A673 (cell line): ENCODE measurements at regions not wholly inside any gene's neighbourhood (a gene's known extent, or its start where the extent isn't known, plus 50 kb on each side); places are given as distances from the start of the nearest gene placed in this dataset. TPM values are rescaled to one million over a fixed set of nuclear protein-coding genes. Genes with fewer than 3 reads are reported as not detected.

Source experiments
- BruUV-seq: library from RNA; stranded (reverse); fragments of 400-500 nt; replicated peaks from 2 replicates; lab custom pipeline; 2021; lab: Mats Ljungman, UMichigan
- CTCF ChIA-PET: fragments of 300-600 bp; sonication (Branson Sonifier 250); formaldehyde crosslinking; loops from one replicate; lab custom pipeline; 2022; ENCODE audit warnings: antibody characterized with exemption; lab: Charles Lee
- POLR2A ChIA-PET: fragments of 300-600 bp; sonication (Branson Sonifier 250); formaldehyde crosslinking; loops from one replicate; lab custom pipeline; 2022; ENCODE audit warnings: antibody characterized with exemption; ENCODE audit not compliant: low non-redundant PET; lab: Charles Lee
- DNase-seq: peaks from one replicate; pipeline ENCODE4 v3.0.0-alpha.2; 2015; ENCODE audit warnings: low spot score
- H3K27ac ChIP-seq: fragments of 200-600 bp; sonication (generic); 2 replicates; pipeline ENCODE4 v1.5.1; 2016; ENCODE audit warnings: mixed run types, low read depth, mild to moderate bottlenecking, mixed read lengths, antibody characterized with exemption, low read length; ENCODE audit not compliant: poor library complexity, severe bottlenecking
- H3K27me3 ChIP-seq: fragments of 200-600 bp; sonication (generic); replicated peaks from 2 replicates; pipeline ENCODE4 v1.6.1; 2017; ENCODE audit warnings: mixed run types, low read depth, mild to moderate bottlenecking, mixed read lengths, antibody characterized with exemption, low read length; ENCODE audit not compliant: insufficient read depth, poor library complexity
- H3K36me3 ChIP-seq: fragments of 200-600 bp; sonication (generic); 2 replicates; pipeline ENCODE4 v1.6.1; 2016; ENCODE audit warnings: mixed run types, mild to moderate bottlenecking, mixed read lengths, antibody characterized with exemption, low read length; ENCODE audit not compliant: insufficient read depth, poor library complexity, severe bottlenecking
- H3K4me1 ChIP-seq: fragments of 200-600 bp; sonication (generic); 2 replicates; pipeline ENCODE4 v1.6.1; 2017; ENCODE audit warnings: mixed run types, mild to moderate bottlenecking, mixed read lengths, antibody characterized with exemption, low read length; ENCODE audit not compliant: insufficient read depth, poor library complexity, severe bottlenecking
- H3K4me3 ChIP-seq: fragments of 200-600 bp; sonication (generic); 2 replicates; pipeline ENCODE4 v1.5.1; 2016; ENCODE audit warnings: low read depth, mixed run types, mild to moderate bottlenecking, mixed read lengths, low read length; ENCODE audit not compliant: poor library complexity, severe bottlenecking
- H3K9me3 ChIP-seq: fragments of 200-600 bp; sonication (generic); 2 replicates; pipeline ENCODE4 v1.6.1; 2016; ENCODE audit warnings: mixed run types, low read depth, mild to moderate bottlenecking, mixed read lengths, antibody characterized with exemption, low read length; ENCODE audit not compliant: poor library complexity, severe bottlenecking
- CTCF ChIP-seq: fragments of 300-800, 200-600 bp; sonication (generic); conservative IDR thresholded peaks from 2 replicates; pipeline ENCODE4 v1.5.1; 2017; ENCODE audit warnings: low read depth, mild to moderate bottlenecking, antibody characterized with exemption, low read length, moderate library complexity, mixed read lengths
- EZH2 ChIP-seq: fragments of 200-600 bp; sonication (generic); IDR thresholded peaks from 2 replicates; pipeline ENCODE4 v1.6.1; 2017; ENCODE audit warnings: borderline replicate concordance, low read depth, mild to moderate bottlenecking, mixed read lengths, antibody characterized with exemption, low read length; ENCODE audit not compliant: poor library complexity, severe bottlenecking
- intact Hi-C: fragments of 100-400 bp; cut with micrococcal nuclease; formaldehyde crosslinking; loops from one replicate; pipeline ENCODE4 v1.10.0; 2022; ENCODE audit not compliant: unreplicated experiment
- microRNA-seq: library from miRNA; unstranded; fragments of <30 nt; microRNA quantifications from one replicate; pipeline ENCODE4 v1.2.0, GENCODE V29; 2021

GRCh38 chrX:146278381-146278780 lies 460.8 kb downstream of the SLITRK2 start:
- intact Hi-C loops = no loop called here
- Histone ChIP-seq H3K9me3 (peaks cover 29% of the 10 kb centered on the region), H3K4me1 (no peaks in the 10 kb centered on the region), H3K4me3 (no peak overlapping the region), H3K36me3 (no peaks in the 10 kb centered on the region), H3K27ac (no peak overlapping the region), H3K27me3 (no peaks in the 10 kb centered on the region)
- ChIA-PET CTCF (no interaction called here), POLR2A (no interaction called here)
- DNase-seq = no peak
- no peak for TF ChIP-seq CTCF
- no peak for TF ChIP-seq EZH2
- no TSS peak for BruUV-seq

Small RNAs in the stretch of these regions (microRNA-seq; reads per million reads assigned to microRNA genes)
- gene MIR888 (not detected), gene MIR890 (not detected), gene MIR891A (not detected), gene MIR891B (not detected), gene MIR892A (not detected), gene MIR892B (not detected), gene MIR892C (not detected)
